ENCODE measurements at regions not wholly inside any gene's neighbourhood (a gene's known extent, or its start where the extent isn't known, plus 50 kb on each side); places are given as distances from the start of the nearest gene placed in this dataset.

GRCh38 chr3:124520970-124521369 lies 209.3 kb upstream of the UMPS start:
- H3K36me3 ChIP-seq (ENCODE audit: control insufficient read depth in 2 of 2, insufficient read depth in 2 of 2, low read length in 2 of 2), result no peaks in the 10 kb centered on the region

DNA sequence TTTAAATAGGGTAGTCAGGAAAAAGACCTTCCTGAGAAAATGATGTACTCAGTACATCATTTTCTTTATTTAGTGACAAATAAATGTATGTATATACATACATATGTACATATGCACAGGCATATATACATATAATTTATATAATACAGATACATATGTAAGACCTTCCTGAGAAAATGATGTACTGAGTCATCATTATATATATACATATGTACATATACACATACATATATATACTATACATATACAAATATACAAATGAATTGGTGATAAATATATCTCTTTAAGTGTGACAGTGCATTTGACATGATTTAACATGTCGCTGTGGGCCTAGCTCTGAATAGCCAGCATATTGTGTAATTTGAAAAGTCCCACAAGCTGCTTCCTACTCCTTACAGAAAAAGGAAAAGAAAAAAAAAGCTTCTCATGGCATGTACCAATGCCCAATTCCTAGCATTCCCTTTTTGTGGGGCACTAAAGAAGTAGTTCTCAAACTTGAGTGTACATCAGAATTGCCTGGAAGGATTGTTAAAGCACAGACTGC lies 208.1 kb upstream of the UMPS start:
- H3K9me3 ChIP-seq (ENCODE audit: control insufficient read depth in 2 of 2, low read length in 2 of 2), result no peaks in the 10 kb centered on the region

More at GRCh38 chr3:124520970-124521369, 209.3 kb upstream of the UMPS start:
- Histone ChIP-seq H3K9ac (ENCODE audit: low read depth in 1 of 2, low read length in 2 of 2) (no peak overlapping the region), H3K27ac (ENCODE audit: low read depth in 2 of 2, low read length in 2 of 2) (no peak overlapping the region), H3K4me3 (ENCODE audit: low read length in 2 of 2) (no peak overlapping the region), H3K4me1 (ENCODE audit: control insufficient read depth in 2 of 2, insufficient read depth in 2 of 2, low read length in 2 of 2) (no peaks in the 10 kb centered on the region), H3K9me3 (ENCODE audit: control insufficient read depth in 2 of 2, low read length in 2 of 2) (no peaks in the 10 kb centered on the region), H3K27me3 (ENCODE audit: control insufficient read depth in 2 of 2, insufficient read depth in 2 of 2, low read length in 2 of 2) (no peaks in the 10 kb centered on the region)

GRCh38 chr3:124526601-124527000 lies 203.7 kb upstream of the UMPS start:
- H3K9me3 ChIP-seq (ENCODE audit: control insufficient read depth in 2 of 2, low read length in 2 of 2), result no peaks in the 10 kb centered on the region
- H3K9ac ChIP-seq (ENCODE audit: low read depth in 1 of 2, low read length in 2 of 2), result no peak overlapping the region
- no peak overlapping the region for H3K27ac ChIP-seq (ENCODE audit: low read depth in 2 of 2, low read length in 2 of 2)
- H3K4me1 ChIP-seq (ENCODE audit: control insufficient read depth in 2 of 2, insufficient read depth in 2 of 2, low read length in 2 of 2), result no peaks in the 10 kb centered on the region
- H3K4me3 ChIP-seq (ENCODE audit: low read length in 2 of 2), result no peak overlapping the region
- no peaks in the 10 kb centered on the region for H3K36me3 ChIP-seq (ENCODE audit: control insufficient read depth in 2 of 2, insufficient read depth in 2 of 2, low read length in 2 of 2)
- H3K27me3 ChIP-seq (ENCODE audit: control insufficient read depth in 2 of 2, insufficient read depth in 2 of 2, low read length in 2 of 2), result no peaks in the 10 kb centered on the region

More for the DNA sequence above, 208.1 kb upstream of the UMPS start:
- H3K9ac ChIP-seq (ENCODE audit: low read depth in 1 of 2, low read length in 2 of 2), result no peak overlapping the region
- no peaks in the 10 kb centered on the region for H3K27me3 ChIP-seq (ENCODE audit: control insufficient read depth in 2 of 2, insufficient read depth in 2 of 2, low read length in 2 of 2)
- H3K4me3 ChIP-seq (ENCODE audit: low read length in 2 of 2), result no peak overlapping the region
- H3K36me3 ChIP-seq (ENCODE audit: control insufficient read depth in 2 of 2, insufficient read depth in 2 of 2, low read length in 2 of 2), result no peaks in the 10 kb centered on the region
- H3K4me1 ChIP-seq (ENCODE audit: control insufficient read depth in 2 of 2, insufficient read depth in 2 of 2, low read length in 2 of 2), result no peaks in the 10 kb centered on the region
- H3K27ac ChIP-seq (ENCODE audit: low read depth in 2 of 2, low read length in 2 of 2), result no peak overlapping the region

- H3K4me3 ChIP-seq (ENCODE audit: low read length in 2 of 2), result no peak overlapping the region
- H3K4me1 ChIP-seq (ENCODE audit: control insufficient read depth in 2 of 2, insufficient read depth in 2 of 2, low read length in 2 of 2), result no peaks in the 10 kb centered on the region
- H3K36me3 ChIP-seq (ENCODE audit: control insufficient read depth in 2 of 2, insufficient read depth in 2 of 2, low read length in 2 of 2), result no peaks in the 10 kb centered on the region
- no peak overlapping the region for H3K27ac ChIP-seq (ENCODE audit: low read depth in 2 of 2, low read length in 2 of 2)
- no peaks in the 10 kb centered on the region for H3K27me3 ChIP-seq (ENCODE audit: control insufficient read depth in 2 of 2, insufficient read depth in 2 of 2, low read length in 2 of 2)
- no peak overlapping the region for H3K9ac ChIP-seq (ENCODE audit: low read depth in 1 of 2, low read length in 2 of 2)
- no peaks in the 10 kb centered on the region for H3K9me3 ChIP-seq (ENCODE audit: control insufficient read depth in 2 of 2, low read length in 2 of 2)
Measured at GRCh38 chr3:124529826-124530571, 200.3 kb upstream of the UMPS start.

GRCh38 chr3:124530916-124531315 lies 199.3 kb upstream of the UMPS start:
- H3K9me3 ChIP-seq (ENCODE audit: control insufficient read depth in 2 of 2, low read length in 2 of 2), result no peaks in the 10 kb centered on the region

DNA sequence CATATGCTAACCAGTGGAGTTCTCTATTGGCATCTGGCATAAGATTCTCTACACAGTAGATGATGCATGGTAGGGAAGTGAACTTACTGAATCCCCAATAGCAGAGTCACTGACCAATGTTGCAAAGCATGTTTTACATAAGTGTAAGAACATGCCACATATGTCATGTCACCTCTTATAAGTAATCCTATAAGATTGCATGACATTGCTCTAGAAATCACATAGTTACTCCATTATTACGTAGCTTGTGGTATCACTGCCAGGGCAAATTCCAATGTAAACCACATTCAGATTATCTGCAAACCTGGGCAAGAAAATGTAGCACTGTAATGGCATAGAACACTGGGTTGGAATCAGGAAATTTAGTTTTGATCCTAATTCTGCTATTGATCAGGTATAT lies 198.2 kb upstream of the UMPS start:
- Histone ChIP-seq H3K27me3 (ENCODE audit: control insufficient read depth in 2 of 2, insufficient read depth in 2 of 2, low read length in 2 of 2) (no peaks in the 10 kb centered on the region), H3K4me3 (ENCODE audit: low read length in 2 of 2) (no peak overlapping the region), H3K36me3 (ENCODE audit: control insufficient read depth in 2 of 2, insufficient read depth in 2 of 2, low read length in 2 of 2) (no peaks in the 10 kb centered on the region), H3K9ac (ENCODE audit: low read depth in 1 of 2, low read length in 2 of 2) (no peak overlapping the region), H3K9me3 (ENCODE audit: control insufficient read depth in 2 of 2, low read length in 2 of 2) (no peaks in the 10 kb centered on the region), H3K27ac (ENCODE audit: low read depth in 2 of 2, low read length in 2 of 2) (no peak overlapping the region), H3K4me1 (ENCODE audit: control insufficient read depth in 2 of 2, insufficient read depth in 2 of 2, low read length in 2 of 2) (no peaks in the 10 kb centered on the region)

More at GRCh38 chr3:124530916-124531315, 199.3 kb upstream of the UMPS start:
- no peak overlapping the region for H3K4me3 ChIP-seq (ENCODE audit: low read length in 2 of 2)
- no peaks in the 10 kb centered on the region for H3K4me1 ChIP-seq (ENCODE audit: control insufficient read depth in 2 of 2, insufficient read depth in 2 of 2, low read length in 2 of 2)
- no peaks in the 10 kb centered on the region for H3K36me3 ChIP-seq (ENCODE audit: control insufficient read depth in 2 of 2, insufficient read depth in 2 of 2, low read length in 2 of 2)
- no peak overlapping the region for H3K9ac ChIP-seq (ENCODE audit: low read depth in 1 of 2, low read length in 2 of 2)
- H3K27me3 ChIP-seq (ENCODE audit: control insufficient read depth in 2 of 2, insufficient read depth in 2 of 2, low read length in 2 of 2), result no peaks in the 10 kb centered on the region
- no peak overlapping the region for H3K27ac ChIP-seq (ENCODE audit: low read depth in 2 of 2, low read length in 2 of 2)

DNA sequence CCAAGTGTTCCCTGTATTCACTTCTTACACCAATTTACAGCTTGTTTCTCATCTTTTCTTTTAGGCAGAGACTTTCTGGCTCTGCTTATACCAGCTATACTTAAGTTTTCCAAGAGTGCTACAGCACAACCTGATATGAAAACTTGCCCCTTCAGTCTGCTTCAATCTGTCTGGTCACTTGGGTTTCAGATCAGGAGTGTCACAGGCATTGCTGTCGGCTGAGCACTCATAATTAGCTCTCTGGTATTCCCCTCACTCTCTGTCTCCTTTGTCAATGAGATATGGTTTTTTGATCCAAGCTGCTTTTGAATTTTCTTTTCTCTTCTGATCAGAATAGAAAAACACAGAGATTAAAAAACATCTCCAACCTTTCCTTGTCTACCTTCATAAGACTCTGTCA lies 194.9 kb upstream of the UMPS start:
- Histone ChIP-seq H3K27ac (ENCODE audit: low read depth in 2 of 2, low read length in 2 of 2) (no peak overlapping the region), H3K4me3 (ENCODE audit: low read length in 2 of 2) (no peak overlapping the region), H3K36me3 (ENCODE audit: control insufficient read depth in 2 of 2, insufficient read depth in 2 of 2, low read length in 2 of 2) (no peaks in the 10 kb centered on the region), H3K27me3 (ENCODE audit: control insufficient read depth in 2 of 2, insufficient read depth in 2 of 2, low read length in 2 of 2) (no peaks in the 10 kb centered on the region), H3K9me3 (ENCODE audit: control insufficient read depth in 2 of 2, low read length in 2 of 2) (no peaks in the 10 kb centered on the region), H3K9ac (ENCODE audit: low read depth in 1 of 2, low read length in 2 of 2) (no peak overlapping the region), H3K4me1 (ENCODE audit: control insufficient read depth in 2 of 2, insufficient read depth in 2 of 2, low read length in 2 of 2) (no peaks in the 10 kb centered on the region)

- Histone ChIP-seq H3K4me1 (ENCODE audit: control insufficient read depth in 2 of 2, insufficient read depth in 2 of 2, low read length in 2 of 2) (no peaks in the 10 kb centered on the region), H3K27ac (ENCODE audit: low read depth in 2 of 2, low read length in 2 of 2) (no peak overlapping the region), H3K27me3 (ENCODE audit: control insufficient read depth in 2 of 2, insufficient read depth in 2 of 2, low read length in 2 of 2) (no peaks in the 10 kb centered on the region), H3K4me3 (ENCODE audit: low read length in 2 of 2) (no peak overlapping the region), H3K36me3 (ENCODE audit: control insufficient read depth in 2 of 2, insufficient read depth in 2 of 2, low read length in 2 of 2) (no peaks in the 10 kb centered on the region), H3K9ac (ENCODE audit: low read depth in 1 of 2, low read length in 2 of 2) (no peak overlapping the region), H3K9me3 (ENCODE audit: control insufficient read depth in 2 of 2, low read length in 2 of 2) (no peaks in the 10 kb centered on the region)
Measured at GRCh38 chr3:124540550-124541211, 189.6 kb upstream of the UMPS start.

DNA sequence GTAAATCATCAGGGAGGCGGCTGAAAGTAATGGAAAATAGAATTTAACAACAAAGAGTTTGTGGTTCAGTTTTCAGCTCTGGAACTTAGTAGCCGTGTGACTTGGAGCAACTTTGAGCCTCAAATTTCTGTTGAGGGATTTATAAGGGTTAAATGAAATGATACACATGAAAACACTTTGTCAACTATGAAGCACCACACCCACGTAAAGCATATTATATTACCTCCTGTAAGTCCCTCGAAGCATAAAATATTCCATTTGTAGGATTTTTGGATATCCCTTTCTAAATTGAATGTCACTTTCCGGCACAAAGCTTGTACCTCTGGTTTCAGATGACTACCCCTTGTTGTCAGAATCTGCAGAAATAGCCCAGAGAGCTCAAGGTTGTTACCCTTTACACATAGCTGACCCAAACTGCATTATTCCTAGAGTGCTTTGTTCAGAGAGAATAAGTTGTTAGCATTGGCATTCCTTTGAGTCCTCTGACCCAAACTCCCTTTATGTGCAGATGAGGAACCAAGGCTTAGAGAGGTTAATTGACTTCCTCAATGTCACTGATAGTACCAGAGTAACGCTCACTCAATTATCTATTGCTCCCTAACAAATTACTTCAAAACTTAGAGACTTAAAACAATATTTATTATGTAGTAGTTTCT lies 187.9 kb upstream of the UMPS start:
- no peaks in the 10 kb centered on the region for H3K36me3 ChIP-seq (ENCODE audit: control insufficient read depth in 2 of 2, insufficient read depth in 2 of 2, low read length in 2 of 2)
- H3K9me3 ChIP-seq (ENCODE audit: control insufficient read depth in 2 of 2, low read length in 2 of 2), result no peaks in the 10 kb centered on the region
- H3K27ac ChIP-seq (ENCODE audit: low read depth in 2 of 2, low read length in 2 of 2), result no peak overlapping the region
- H3K27me3 ChIP-seq (ENCODE audit: control insufficient read depth in 2 of 2, insufficient read depth in 2 of 2, low read length in 2 of 2), result no peaks in the 10 kb centered on the region
- no peaks in the 10 kb centered on the region for H3K4me1 ChIP-seq (ENCODE audit: control insufficient read depth in 2 of 2, insufficient read depth in 2 of 2, low read length in 2 of 2)
- H3K4me3 ChIP-seq (ENCODE audit: low read length in 2 of 2), result no peak overlapping the region
- no peak overlapping the region for H3K9ac ChIP-seq (ENCODE audit: low read depth in 1 of 2, low read length in 2 of 2)

DNA sequence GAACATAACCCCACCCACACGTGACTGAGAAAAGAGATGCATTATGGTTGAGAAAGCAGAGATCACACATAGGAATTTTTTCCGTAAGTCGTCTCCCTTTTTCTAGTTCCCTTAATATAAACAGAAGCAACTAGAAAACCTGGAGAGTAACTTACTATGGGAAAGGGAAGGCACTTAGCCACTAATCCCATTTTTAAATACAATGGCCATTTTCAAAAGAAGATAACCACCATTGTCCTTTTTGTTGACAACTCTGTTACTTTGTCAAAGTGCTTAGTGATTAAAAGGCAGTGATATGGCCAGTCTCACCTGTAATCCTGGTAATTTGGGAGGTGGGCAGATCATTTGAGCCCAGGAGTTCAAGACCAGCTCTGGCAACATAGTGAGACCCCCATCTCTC lies 184.4 kb upstream of the UMPS start:
- H3K27me3 ChIP-seq (ENCODE audit: control insufficient read depth in 2 of 2, insufficient read depth in 2 of 2, low read length in 2 of 2), result no peaks in the 10 kb centered on the region
- H3K4me1 ChIP-seq (ENCODE audit: control insufficient read depth in 2 of 2, insufficient read depth in 2 of 2, low read length in 2 of 2), result no peaks in the 10 kb centered on the region
- H3K9me3 ChIP-seq (ENCODE audit: control insufficient read depth in 2 of 2, low read length in 2 of 2), result no peaks in the 10 kb centered on the region
- H3K27ac ChIP-seq (ENCODE audit: low read depth in 2 of 2, low read length in 2 of 2), result no peak overlapping the region
- no peak overlapping the region for H3K4me3 ChIP-seq (ENCODE audit: low read length in 2 of 2)
- no peaks in the 10 kb centered on the region for H3K36me3 ChIP-seq (ENCODE audit: control insufficient read depth in 2 of 2, insufficient read depth in 2 of 2, low read length in 2 of 2)
- H3K9ac ChIP-seq (ENCODE audit: low read depth in 1 of 2, low read length in 2 of 2), result no peak overlapping the region

Measured in mucosa of rectum (tissue), 2 donors.